C1 segment of cervical spinal cord (tissue), 14 donors: ENCODE measurements at regions not wholly inside any gene's neighbourhood (a gene's known extent, or its start where the extent isn't known, plus 50 kb on each side); places are given as distances from the start of the nearest gene placed in this dataset.
A peak's percentile ranks its signal among the peaks of the same experiment; 100 is the strongest.
"Not testable (repeated sequence)": the region's sequence is repeated elsewhere in the genome, so short reads cannot be mapped to it uniquely, and the experiment has no call there.

ENCODE experiments used
- DNase-seq, 14 donors: peaks; one replicate each; lab custom pipeline; 2025; lab: John Stamatoyannopoulos, UW

GRCh38 chr7:13198036-13198435, 510.6 kb downstream of the ARL4A start:
- no peak for DNase-seq

GRCh38 chr7:13198727-13199126, 511.3 kb downstream of the ARL4A start:
- DNase-seq: no peak

- no peak for DNase-seq
Observed at GRCh38 chr7:13201628-13202027, 514.2 kb downstream of the ARL4A start.

GRCh38 chr7:13217768-13218167, 530.3 kb downstream of the ARL4A start:
- DNase-seq: no peak

GRCh38 chr7:13225068-13225467, 537.6 kb downstream of the ARL4A start:
- DNase-seq: no peak

- no peak for DNase-seq
Observed at GRCh38 chr7:13226385-13226784, 539.0 kb downstream of the ARL4A start.

GRCh38 chr7:13231216-13231615, 543.8 kb downstream of the ARL4A start:
- no peak for DNase-seq

- DNase-seq: no peak
Observed at GRCh38 chr7:13235436-13235835, 548.0 kb downstream of the ARL4A start.

GRCh38 chr7:13236026-13236425, 548.6 kb downstream of the ARL4A start:
- DNase-seq: no peak

- no peak for DNase-seq
Observed at GRCh38 chr7:13240349-13240748, 552.9 kb downstream of the ARL4A start.

- no peak for DNase-seq
Observed at GRCh38 chr7:13241416-13241815, 554.0 kb downstream of the ARL4A start.

- DNase-seq: no peak
Observed at GRCh38 chr7:13257661-13258060, 570.2 kb downstream of the ARL4A start.

- DNase-seq: no peak
Observed at GRCh38 chr7:13258386-13258785, 571.0 kb downstream of the ARL4A start.

- no peak for DNase-seq
Observed at GRCh38 chr7:13259930-13260329, 572.5 kb downstream of the ARL4A start.

GRCh38 chr7:13262929-13263530, 575.6 kb downstream of the ARL4A start:
- DNase-seq: no peak

GRCh38 chr7:13265271-13265670, 577.8 kb downstream of the ARL4A start:
- DNase-seq: no peak

GRCh38 chr7:13274205-13274604, 586.8 kb downstream of the ARL4A start:
- not testable (repeated sequence) for DNase-seq

- no peak for DNase-seq
Observed at GRCh38 chr7:13276977-13277376, 589.5 kb downstream of the ARL4A start.

- DNase-seq: no peak
Observed at GRCh38 chr7:13278020-13278419, 590.6 kb downstream of the ARL4A start.

- DNase-seq: peak in 1 of 14 donors; percentile 25
Observed at GRCh38 chr7:13279854-13280435, 592.5 kb downstream of the ARL4A start.

GRCh38 chr7:13282377-13282980, 595.0 kb downstream of the ARL4A start:
- peak in 1 of 14 donors; percentile 67 for DNase-seq

- no peak for DNase-seq
Observed at GRCh38 chr7:13286916-13287315, 599.5 kb downstream of the ARL4A start.

GRCh38 chr7:13288516-13288915, 601.1 kb downstream of the ARL4A start:
- no peak for DNase-seq
